ENCODE measurements at regions not wholly inside any gene's neighbourhood (a gene's known extent, or its start where the extent isn't known, plus 50 kb on each side); places are given as distances from the start of the nearest gene placed in this dataset.

- TF ChIP-seq POLR2A (IDR thresholded peaks at IDR 0.05), result no peak
- TF ChIP-seq CTCF (IDR thresholded peaks at IDR 0.05 in 8 of 11, conservative IDR thresholded peaks at IDR 0.05 in 3 of 11), result no peak
- no peak for TF ChIP-seq POLR2AphosphoS5 (IDR thresholded peaks at IDR 0.05)
Measured at GRCh38 chr2:142750858-142751257, 126.6 kb upstream of the KYNU start.
